WI38 (cell line): ENCODE measurements at regions not wholly inside any gene's neighbourhood (a gene's known extent, or its start where the extent isn't known, plus 50 kb on each side); places are given as distances from the start of the nearest gene placed in this dataset.

Source experiments
- H3K4me3 ChIP-seq: 2 replicates; pipeline ENCODE4 v1.5.1; 2011; ENCODE audit warnings: low read depth, mild to moderate bottlenecking, control low read depth, low read length
- TF ChIP-seq, protein P1 (sequence below): IDR thresholded peaks from 2 replicates; pipeline ENCODE4 v1.5.1; 2012; ENCODE audit warnings: low read depth, mild to moderate bottlenecking, control low read depth, low read length

DNA sequence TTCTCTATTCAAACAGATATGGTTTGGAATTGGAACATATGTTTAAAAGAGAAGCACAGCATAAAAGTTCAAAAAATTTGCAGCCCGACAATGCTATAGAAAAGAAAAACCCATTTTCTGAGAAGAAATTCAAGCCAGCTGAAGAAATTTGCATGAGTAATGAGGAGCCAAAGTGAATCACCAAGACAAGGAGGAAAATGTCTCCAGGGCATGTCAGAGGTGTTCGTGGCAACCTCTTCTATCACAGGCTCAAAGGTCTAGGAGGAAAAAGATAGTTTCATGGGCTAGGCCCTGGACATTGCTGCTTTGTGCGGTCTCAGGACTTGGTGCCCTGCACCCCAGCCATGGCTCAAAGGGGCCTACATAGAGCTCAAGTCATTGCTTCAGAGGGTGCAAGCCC, 134.8 kb upstream of the ADAMTS16 start:
- no peak overlapping the region for H3K4me3 ChIP-seq
- TF ChIP-seq, protein P1, sequence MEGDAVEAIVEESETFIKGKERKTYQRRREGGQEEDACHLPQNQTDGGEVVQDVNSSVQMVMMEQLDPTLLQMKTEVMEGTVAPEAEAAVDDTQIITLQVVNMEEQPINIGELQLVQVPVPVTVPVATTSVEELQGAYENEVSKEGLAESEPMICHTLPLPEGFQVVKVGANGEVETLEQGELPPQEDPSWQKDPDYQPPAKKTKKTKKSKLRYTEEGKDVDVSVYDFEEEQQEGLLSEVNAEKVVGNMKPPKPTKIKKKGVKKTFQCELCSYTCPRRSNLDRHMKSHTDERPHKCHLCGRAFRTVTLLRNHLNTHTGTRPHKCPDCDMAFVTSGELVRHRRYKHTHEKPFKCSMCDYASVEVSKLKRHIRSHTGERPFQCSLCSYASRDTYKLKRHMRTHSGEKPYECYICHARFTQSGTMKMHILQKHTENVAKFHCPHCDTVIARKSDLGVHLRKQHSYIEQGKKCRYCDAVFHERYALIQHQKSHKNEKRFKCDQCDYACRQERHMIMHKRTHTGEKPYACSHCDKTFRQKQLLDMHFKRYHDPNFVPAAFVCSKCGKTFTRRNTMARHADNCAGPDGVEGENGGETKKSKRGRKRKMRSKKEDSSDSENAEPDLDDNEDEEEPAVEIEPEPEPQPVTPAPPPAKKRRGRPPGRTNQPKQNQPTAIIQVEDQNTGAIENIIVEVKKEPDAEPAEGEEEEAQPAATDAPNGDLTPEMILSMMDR: no peak

DNA sequence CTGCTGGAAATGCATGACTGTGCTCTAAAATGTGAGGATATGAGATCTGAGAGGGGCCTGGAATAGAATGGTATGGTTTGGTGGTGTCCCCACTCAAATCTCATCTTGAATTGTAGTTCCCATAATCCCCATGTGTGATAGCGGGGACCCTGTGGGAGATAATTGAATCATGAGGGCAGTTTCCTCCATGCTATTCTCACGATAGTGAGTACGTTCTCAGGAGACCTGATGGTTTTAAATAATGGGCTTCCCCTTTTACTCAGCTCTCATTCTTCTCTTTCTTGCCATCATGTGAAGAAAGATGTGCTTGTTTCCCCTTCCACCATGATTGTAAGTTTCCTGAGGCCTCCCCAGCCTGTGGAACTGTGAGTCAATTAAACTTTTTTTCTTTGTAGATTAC, 133.6 kb upstream of the ADAMTS16 start:
- TF ChIP-seq, protein P1: no peak
- H3K4me3 ChIP-seq: no peak overlapping the region

DNA sequence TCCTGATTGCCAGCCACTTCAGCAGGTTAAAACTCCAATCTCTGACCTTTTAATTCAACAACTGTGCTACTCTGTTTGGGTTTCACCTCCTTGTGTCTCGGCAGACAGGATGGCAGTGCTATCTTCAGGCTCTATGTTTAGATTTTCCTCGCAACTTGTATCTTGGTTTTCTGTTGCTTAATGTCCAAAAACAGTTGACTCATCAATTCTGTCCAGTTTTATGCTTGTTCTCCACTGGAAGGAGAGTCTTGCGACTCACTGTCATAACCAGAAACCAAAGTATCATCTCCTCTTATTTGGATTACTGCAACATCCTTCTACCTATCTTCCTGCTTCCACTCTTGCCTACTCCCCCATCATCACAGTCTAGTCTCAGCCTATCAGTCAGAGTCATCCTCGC, 130.9 kb upstream of the ADAMTS16 start:
- H3K4me3 ChIP-seq: no peak overlapping the region
- TF ChIP-seq, protein P1: no peak

DNA sequence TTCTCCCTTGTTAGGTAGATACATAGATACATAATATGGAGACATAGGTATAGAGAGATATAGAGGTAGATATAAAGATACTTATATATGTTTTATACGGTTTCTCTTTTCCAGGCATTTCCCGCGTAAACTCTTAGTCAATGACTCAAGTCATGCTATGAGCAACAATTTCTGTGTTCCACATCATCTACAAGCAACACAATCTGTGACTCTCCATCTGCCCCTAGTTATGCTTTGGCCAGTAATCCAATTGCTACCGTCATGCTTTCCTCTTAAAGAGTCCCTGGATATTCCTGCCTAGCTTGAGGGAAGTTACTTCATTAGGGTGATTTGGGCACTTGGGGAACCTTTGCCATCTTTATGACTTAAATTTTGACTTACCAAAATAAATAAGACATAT, 129.0 kb upstream of the ADAMTS16 start:
- TF ChIP-seq, protein P1: no peak

DNA sequence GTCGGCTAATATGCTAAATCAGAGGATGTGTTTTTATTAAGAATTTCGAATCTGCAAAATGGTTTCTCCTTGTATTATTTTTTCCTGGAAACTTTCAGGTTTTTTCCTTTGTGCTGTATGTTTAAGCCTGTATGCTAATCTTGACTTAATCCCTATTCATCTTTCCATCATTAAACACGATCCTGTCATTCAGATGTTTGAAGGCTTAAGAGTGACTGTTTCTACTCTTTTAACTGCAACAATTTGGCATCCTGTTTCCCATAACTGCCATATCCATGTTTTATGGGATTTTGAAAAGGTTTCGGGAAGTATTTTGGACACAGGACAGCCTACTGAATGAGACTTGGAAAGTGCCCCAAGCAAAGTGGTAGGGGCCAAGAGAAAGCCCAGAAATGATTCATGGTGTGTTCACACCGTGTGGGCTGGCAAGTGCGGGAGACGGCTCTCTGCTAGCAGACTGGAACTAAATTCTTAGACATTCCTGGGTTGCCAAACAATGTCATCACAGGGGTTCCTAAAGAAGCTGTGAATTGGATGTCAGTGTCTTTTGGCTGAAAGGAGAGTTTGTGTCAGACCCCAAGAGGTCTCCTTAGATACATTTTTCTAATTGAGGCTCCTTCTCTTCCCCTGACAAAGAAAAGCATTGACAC, 125.4 kb upstream of the ADAMTS16 start:
- H3K4me3 ChIP-seq: no peak overlapping the region
- TF ChIP-seq, protein P1: no peak

More for the DNA sequence above, 129.0 kb upstream of the ADAMTS16 start:
- no peak overlapping the region for H3K4me3 ChIP-seq

DNA sequence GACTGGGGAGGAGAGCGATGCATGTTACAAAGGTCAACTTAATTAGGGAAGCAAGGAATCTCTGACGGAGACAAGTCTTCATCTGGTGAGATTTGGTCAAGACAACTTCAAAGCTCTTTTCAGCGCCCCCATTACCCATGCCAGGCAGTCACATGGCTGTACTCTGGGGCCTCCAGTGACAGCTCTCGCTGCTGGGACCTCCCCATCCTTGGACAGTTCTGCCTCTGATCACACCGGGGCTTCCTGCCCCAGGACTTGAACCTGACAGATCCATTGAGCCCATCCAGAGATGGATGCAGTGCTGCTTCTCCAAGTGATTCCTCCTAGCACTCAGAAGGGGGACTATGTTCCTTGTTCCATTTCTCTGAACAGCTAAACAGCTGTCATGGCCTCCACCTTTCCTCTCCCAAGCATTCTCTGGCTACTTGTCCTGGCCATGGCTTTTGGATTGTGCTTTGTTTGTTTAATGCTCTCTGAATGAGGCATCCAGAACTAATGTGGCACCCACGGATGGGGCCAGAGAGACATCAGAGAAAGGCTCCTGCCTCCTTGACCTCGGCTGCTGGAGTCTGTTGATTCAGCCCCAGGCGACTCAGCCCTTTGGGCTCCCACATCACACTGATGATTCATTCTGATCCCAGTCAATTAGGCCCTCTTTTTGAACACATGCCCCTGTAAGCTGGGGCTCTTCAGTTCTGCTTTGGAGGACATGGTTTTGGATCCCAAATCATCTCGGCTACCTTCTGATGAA, 122.1 kb upstream of the ADAMTS16 start:
- TF ChIP-seq, protein P1: no peak

DNA sequence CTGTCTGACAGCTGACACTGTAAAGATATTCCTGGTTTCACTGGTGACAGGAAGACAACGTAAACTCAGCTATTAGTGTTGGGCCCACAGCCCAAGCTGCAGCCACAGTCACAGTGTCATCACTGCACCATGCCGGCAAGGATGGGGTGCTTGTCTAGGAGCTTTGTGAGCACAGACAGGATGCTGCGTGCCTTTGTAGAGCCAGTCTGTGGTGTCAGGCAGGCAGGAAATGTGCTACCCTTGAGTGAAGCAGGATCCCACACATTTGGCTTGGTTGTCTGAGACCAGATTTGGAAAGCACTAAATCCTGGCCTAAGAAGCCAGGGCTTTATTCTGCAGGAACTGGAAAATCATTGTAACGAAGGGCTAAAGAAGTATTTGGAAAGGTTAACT, 121.6 kb upstream of the ADAMTS16 start:
- no peak overlapping the region for H3K4me3 ChIP-seq
- TF ChIP-seq, protein P1: no peak

More for the DNA sequence above, 122.1 kb upstream of the ADAMTS16 start:
- no peak overlapping the region for H3K4me3 ChIP-seq
